K562 (cell line): ENCODE measurements at regions not wholly inside any gene's neighbourhood (a gene's known extent, or its start where the extent isn't known, plus 50 kb on each side); places are given as distances from the start of the nearest gene placed in this dataset.

Experiments
- ARID1B ChIP-seq: fragments of 450-650 bp; IDR thresholded peaks from 2 replicates; pipeline ENCODE4 v1.6.1; 2016; ENCODE audit warnings: antibody characterized with exemption, mild to moderate bottlenecking, inconsistent platforms
- CHCHD3 ChIP-seq: fragments of 250-450 bp; sonication (Bioruptor Pico); IDR thresholded peaks from 2 replicates; pipeline ENCODE4 v2.1.2; 2022; ENCODE audit warnings: mild to moderate bottlenecking
- CHD7 ChIP-seq: fragments of 200-600 bp; sonication (generic); IDR thresholded peaks from one replicate; pipeline ENCODE4 v1.6.1; 2012; ENCODE audit warnings: mild to moderate bottlenecking, low read depth, low read length, inconsistent platforms
- COPS2 ChIP-seq: fragments of 450-650 bp; conservative IDR thresholded peaks from 2 replicates; pipeline ENCODE4 v1.6.1; 2016; ENCODE audit warnings: mild to moderate bottlenecking, moderate library complexity

DNA sequence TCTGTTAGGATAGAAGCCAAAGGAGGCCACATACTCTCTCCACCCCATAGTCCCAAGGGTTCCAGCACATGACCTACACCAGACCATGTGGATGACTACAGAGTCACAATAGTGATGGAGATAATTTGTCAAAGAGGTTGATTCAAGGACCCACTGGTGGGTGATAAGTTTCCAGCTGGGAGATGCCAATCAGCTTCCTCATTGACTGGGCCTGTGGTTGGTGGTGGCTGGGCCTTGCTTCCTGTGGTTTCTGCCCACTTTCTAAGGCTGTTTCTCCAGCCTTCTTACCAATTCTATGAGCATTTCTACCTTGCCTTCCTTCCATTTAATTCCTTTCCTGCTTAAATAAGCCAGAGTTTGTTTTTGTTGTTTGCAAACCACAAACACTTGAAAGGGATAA, 95.5 kb upstream of the CPEB2 start (continued):
- no peak for TF ChIP-seq CHD7
- TF ChIP-seq CHCHD3 (CRISPR knock-in tag), result no peak
- no peak for TF ChIP-seq ARID1B
- TF ChIP-seq COPS2, result no peak
